ENCODE measurements at regions not wholly inside any gene's neighbourhood (a gene's known extent, or its start where the extent isn't known, plus 50 kb on each side); places are given as distances from the start of the nearest gene placed in this dataset.

DNA sequence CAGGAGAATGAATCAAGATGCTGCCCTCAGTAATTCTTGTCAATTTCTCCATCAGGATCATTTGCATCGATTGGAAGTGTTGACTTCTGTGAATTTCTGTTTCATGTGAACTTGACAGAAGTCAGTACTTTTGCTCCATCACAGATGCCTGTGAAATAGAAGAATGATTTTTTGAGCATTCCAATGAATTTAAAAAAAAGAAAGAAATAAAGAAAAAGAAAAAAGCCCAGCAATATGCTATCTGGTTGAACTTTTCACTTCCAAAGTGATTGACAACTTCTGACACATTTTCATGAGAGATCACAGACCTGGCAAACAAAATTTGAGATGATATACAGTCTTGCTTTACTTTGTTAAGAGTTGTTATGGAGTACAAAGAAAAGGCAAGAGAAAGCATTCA, 175.3 kb downstream of the RWDD3 start:
- TF ChIP-seq, protein P1, sequence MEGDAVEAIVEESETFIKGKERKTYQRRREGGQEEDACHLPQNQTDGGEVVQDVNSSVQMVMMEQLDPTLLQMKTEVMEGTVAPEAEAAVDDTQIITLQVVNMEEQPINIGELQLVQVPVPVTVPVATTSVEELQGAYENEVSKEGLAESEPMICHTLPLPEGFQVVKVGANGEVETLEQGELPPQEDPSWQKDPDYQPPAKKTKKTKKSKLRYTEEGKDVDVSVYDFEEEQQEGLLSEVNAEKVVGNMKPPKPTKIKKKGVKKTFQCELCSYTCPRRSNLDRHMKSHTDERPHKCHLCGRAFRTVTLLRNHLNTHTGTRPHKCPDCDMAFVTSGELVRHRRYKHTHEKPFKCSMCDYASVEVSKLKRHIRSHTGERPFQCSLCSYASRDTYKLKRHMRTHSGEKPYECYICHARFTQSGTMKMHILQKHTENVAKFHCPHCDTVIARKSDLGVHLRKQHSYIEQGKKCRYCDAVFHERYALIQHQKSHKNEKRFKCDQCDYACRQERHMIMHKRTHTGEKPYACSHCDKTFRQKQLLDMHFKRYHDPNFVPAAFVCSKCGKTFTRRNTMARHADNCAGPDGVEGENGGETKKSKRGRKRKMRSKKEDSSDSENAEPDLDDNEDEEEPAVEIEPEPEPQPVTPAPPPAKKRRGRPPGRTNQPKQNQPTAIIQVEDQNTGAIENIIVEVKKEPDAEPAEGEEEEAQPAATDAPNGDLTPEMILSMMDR (IDR thresholded peaks at IDR 0.05) = no peak
- TF ChIP-seq EP300 (IDR thresholded peaks at IDR 0.05; ENCODE audit: low read depth) = no peak
- no peak for TF ChIP-seq POLR2AphosphoS5 (IDR thresholded peaks at IDR 0.05)
